ENCODE measurements at regions not wholly inside any gene's neighbourhood (a gene's known extent, or its start where the extent isn't known, plus 50 kb on each side); places are given as distances from the start of the nearest gene placed in this dataset.

DNA sequence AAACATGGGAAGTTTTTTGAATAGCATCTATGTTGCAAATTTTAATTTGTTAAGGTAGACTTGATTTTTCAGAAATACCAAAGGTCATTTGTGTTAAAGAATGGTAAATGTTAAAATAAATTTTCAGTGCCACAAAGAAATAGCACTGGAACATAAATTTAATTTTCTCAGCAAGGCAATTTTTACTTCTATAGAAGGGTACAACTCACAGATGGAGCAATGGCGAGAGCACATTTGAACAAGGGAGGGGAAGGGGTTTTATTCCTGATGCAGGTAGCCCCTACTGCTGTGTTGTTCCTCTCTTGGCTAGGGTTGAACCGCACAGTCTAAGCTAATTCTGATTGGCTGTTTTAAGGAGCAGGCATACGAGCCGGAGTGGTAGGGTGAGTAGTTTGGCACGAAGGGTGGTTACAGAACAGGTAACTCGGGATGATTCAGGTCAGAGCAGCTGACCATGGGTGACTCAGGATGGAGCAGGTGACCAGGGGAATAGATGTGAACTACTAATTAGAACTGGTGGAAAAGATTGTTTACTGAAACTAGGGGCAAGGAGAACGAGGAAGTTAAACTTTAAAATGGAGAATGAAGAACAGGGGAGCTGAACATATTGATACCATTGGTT is 50.1 kb upstream of the PSME4 start (continued):
- TF ChIP-seq IRF5 (IDR thresholded peaks at IDR 0.05; ENCODE audit: borderline replicate concordance) (no peak), STAT1 (conservative IDR thresholded peaks at IDR 0.05) (no peak)
